ENCODE measurements at regions not wholly inside any gene's neighbourhood (a gene's known extent, or its start where the extent isn't known, plus 50 kb on each side); places are given as distances from the start of the nearest gene placed in this dataset.

DNA sequence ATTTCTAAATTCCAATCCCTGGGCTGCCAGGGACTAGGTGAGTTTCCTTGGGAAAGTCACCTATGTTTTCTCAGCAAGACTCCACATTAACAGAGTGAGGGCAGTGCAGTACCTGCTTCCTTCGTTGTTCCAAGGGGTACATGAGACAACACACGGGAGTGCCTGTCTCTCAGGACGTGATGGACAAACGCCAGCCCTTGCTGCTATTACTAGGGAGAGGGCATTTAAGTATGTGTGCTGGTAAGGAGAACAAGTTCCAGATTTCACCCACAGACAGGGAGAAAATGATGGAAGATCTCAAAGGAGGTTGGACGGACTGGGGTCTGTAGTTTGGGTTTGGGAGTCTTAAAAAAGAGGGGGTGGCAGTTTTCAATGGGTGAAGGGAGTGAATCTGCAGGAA is 195.7 kb downstream of the HERPUD2 start:
- Mint-ChIP-seq H3K4me3 (no peak overlapping the region), H3K27me3 (ENCODE audit: insufficient read depth) (peaks cover 11% of the 10 kb centered on the region; the same call in 1 of the 2 replicates), H3K4me1 (ENCODE audit: low read depth) (no peaks in the 10 kb centered on the region), H3K36me3 (ENCODE audit: low read depth) (no peaks in the 10 kb centered on the region), H3K9me3 (no peaks in the 10 kb centered on the region), H3K27ac (no peak overlapping the region)
- no peak for DNase-seq
- TF ChIP-seq, protein P1, sequence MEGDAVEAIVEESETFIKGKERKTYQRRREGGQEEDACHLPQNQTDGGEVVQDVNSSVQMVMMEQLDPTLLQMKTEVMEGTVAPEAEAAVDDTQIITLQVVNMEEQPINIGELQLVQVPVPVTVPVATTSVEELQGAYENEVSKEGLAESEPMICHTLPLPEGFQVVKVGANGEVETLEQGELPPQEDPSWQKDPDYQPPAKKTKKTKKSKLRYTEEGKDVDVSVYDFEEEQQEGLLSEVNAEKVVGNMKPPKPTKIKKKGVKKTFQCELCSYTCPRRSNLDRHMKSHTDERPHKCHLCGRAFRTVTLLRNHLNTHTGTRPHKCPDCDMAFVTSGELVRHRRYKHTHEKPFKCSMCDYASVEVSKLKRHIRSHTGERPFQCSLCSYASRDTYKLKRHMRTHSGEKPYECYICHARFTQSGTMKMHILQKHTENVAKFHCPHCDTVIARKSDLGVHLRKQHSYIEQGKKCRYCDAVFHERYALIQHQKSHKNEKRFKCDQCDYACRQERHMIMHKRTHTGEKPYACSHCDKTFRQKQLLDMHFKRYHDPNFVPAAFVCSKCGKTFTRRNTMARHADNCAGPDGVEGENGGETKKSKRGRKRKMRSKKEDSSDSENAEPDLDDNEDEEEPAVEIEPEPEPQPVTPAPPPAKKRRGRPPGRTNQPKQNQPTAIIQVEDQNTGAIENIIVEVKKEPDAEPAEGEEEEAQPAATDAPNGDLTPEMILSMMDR (IDR thresholded peaks at IDR 0.05), result no peak

DNA sequence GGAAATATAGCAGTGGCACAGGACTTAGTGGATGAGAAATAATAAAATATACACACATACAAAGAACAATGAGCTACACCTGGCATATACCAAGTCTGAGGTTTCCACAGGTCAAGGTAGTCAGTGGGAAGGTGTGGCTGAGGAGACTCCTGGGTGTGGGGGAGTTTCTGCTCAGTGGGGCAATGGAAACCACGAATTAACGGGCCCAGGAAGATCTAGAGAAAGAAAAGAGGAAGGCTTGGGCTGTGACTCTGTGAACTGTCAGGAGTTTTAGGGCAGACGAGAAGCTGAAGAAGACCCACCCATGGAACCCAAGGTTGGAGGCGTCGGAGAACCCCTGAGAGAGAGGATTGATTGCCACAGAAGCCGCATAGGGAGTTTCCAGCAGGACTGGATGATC is 196.5 kb downstream of the HERPUD2 start:
- peaks cover 11% of the 10 kb centered on the region; the same call in 1 of the 2 replicates for H3K27me3 Mint-ChIP-seq (ENCODE audit: insufficient read depth)
- TF ChIP-seq, protein P1 (IDR thresholded peaks at IDR 0.05), result no peak
- H3K27ac Mint-ChIP-seq, result no peak overlapping the region
- no peak overlapping the region for H3K4me3 Mint-ChIP-seq
- no peaks in the 10 kb centered on the region for H3K4me1 Mint-ChIP-seq (ENCODE audit: low read depth)
- no peak for DNase-seq
- H3K36me3 Mint-ChIP-seq (ENCODE audit: low read depth), result no peaks in the 10 kb centered on the region
- no peaks in the 10 kb centered on the region for H3K9me3 Mint-ChIP-seq

DNA sequence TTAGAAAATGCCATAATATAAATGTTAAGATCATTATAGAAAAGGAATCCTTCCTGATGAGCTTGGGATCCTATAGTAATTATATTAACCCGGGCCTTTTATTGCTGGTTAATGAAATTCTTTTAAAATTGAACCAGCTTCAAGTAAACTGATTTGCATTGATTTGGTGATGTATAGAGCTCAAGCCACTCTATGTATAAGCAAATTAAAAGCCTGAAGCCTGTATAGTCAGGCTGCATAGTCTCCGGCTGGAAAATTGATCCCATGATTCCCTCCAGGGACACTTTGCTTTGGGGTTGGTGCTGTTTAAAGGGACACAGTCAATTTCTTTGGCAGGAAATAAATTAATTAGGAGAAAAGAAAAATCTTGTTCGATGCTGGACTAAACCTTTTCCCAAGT is 199.1 kb downstream of the HERPUD2 start:
- Mint-ChIP-seq H3K27me3 (ENCODE audit: insufficient read depth) (peaks cover 11% of the 10 kb centered on the region; the same call in 1 of the 2 replicates), H3K4me3 (no peak overlapping the region), H3K36me3 (ENCODE audit: low read depth) (no peaks in the 10 kb centered on the region), H3K27ac (no peak overlapping the region), H3K4me1 (ENCODE audit: low read depth) (no peaks in the 10 kb centered on the region), H3K9me3 (no peaks in the 10 kb centered on the region)
- DNase-seq, result no peak
- TF ChIP-seq, protein P1 (IDR thresholded peaks at IDR 0.05), result no peak

DNA sequence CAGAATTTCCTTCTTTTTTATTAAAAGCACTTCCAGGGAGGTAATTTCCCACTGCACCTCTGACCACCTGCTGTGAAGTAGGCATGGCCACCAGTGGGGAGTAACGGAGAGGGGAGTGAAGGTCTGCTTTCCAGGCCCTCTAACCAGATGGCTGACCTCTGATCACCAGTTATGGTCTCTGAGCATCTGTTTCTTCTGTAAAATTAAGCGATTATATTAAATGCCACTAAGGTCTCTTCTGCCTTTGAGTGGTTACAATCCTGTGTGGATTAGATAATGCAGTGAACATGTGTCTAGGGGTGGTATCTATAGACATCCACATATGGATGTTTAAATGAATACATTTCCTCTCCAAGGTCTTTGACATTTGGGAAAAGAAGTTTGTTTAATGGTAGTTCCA is 199.6 kb downstream of the HERPUD2 start:
- Mint-ChIP-seq H3K27me3 (ENCODE audit: insufficient read depth) (peaks cover 11% of the 10 kb centered on the region; the same call in 1 of the 2 replicates), H3K4me1 (ENCODE audit: low read depth) (no peaks in the 10 kb centered on the region), H3K4me3 (no peak overlapping the region), H3K9me3 (no peaks in the 10 kb centered on the region), H3K36me3 (ENCODE audit: low read depth) (no peaks in the 10 kb centered on the region), H3K27ac (no peak overlapping the region)
- TF ChIP-seq, protein P1 (IDR thresholded peaks at IDR 0.05), result no peak
- no peak for DNase-seq

DNA sequence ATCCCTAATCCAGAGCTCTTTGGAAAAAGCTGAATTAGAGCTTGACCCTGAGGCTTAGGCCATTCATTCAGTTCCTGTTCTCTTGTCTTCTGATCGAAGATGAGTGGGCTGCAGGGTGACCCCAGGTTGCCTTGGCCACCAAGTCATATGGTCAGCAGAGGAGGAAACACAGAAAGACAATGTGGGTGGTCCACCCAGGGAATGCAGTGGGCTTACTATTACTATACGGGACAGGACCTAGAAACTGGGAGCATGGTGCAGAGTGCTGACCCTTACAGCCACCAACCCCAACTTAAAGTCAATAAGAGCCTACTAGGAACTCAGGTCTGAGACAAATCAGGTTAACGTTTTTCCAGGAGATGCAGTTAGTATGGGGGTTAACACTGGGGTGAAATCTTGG is 200.5 kb downstream of the HERPUD2 start:
- Mint-ChIP-seq H3K27me3 (ENCODE audit: insufficient read depth) (peaks cover 5% of the 10 kb centered on the region; the same call in 1 of the 2 replicates), H3K4me3 (no peak overlapping the region), H3K27ac (no peak overlapping the region), H3K36me3 (ENCODE audit: low read depth) (no peaks in the 10 kb centered on the region), H3K4me1 (ENCODE audit: low read depth) (no peaks in the 10 kb centered on the region), H3K9me3 (no peaks in the 10 kb centered on the region)
- DNase-seq, result no peak
- TF ChIP-seq, protein P1 (IDR thresholded peaks at IDR 0.05), result no peak

All from HFFc6 (cell line).